Nephron progenitor cell (in vitro differentiated cells): ENCODE measurements at regions not wholly inside any gene's neighbourhood (a gene's known extent, or its start where the extent isn't known, plus 50 kb on each side); places are given as distances from the start of the nearest gene placed in this dataset.

ENCODE experiments used
- DNase-seq: peaks from one replicate; pipeline ENCODE4 v3.0.0; 2021
- H3K27ac Mint-ChIP-seq: 2 replicates; pipeline ENCODE4 v1.8.0; 2021; ENCODE audit warnings: mild to moderate bottlenecking, moderate library complexity, mixed read lengths
- H3K27me3 Mint-ChIP-seq: 2 replicates; pipeline ENCODE4 v1.8.0; 2021; ENCODE audit warnings: mild to moderate bottlenecking, low read depth, mixed read lengths; ENCODE audit not compliant: poor library complexity
- H3K36me3 Mint-ChIP-seq: 2 replicates; pipeline ENCODE4 v1.8.0; 2021; ENCODE audit warnings: low read depth, mixed read lengths
- H3K4me1 Mint-ChIP-seq: 2 replicates; pipeline ENCODE4 v1.8.0; 2021; ENCODE audit warnings: mixed read lengths
- H3K4me3 Mint-ChIP-seq: 2 replicates; pipeline ENCODE4 v1.8.0; 2021; ENCODE audit warnings: mild to moderate bottlenecking, moderate library complexity, mixed read lengths
- H3K9me3 Mint-ChIP-seq: 2 replicates; pipeline ENCODE4 v1.8.0; 2021; ENCODE audit warnings: mild to moderate bottlenecking, moderate library complexity, mixed read lengths
- CTCF ChIP-seq: fragments of 200-600 bp; sonication (generic); IDR thresholded peaks from 2 replicates; pipeline ENCODE4 v1.5.0; 2021; ENCODE audit warnings: antibody characterized with exemption

GRCh38 chr11:134637091-134638015, 225.3 kb upstream of the B3GAT1 start:
- Mint-ChIP-seq H3K9me3 (no peaks in the 10 kb centered on the region), H3K27ac (no peak overlapping the region)

GRCh38 chr11:134636071-134636470, 224.0 kb upstream of the B3GAT1 start:
- Mint-ChIP-seq H3K9me3 (no peaks in the 10 kb centered on the region), H3K4me1 (peaks cover 36% of the 10 kb centered on the region), H3K36me3 (no peaks in the 10 kb centered on the region), H3K27ac (no peak overlapping the region), H3K4me3 (peak overlapping the region; percentile 37), H3K27me3 (peaks cover 27% of the 10 kb centered on the region)
- peak; percentile 26 for DNase-seq
- no peak for TF ChIP-seq CTCF

More at GRCh38 chr11:134637091-134638015, 225.3 kb upstream of the B3GAT1 start:
- H3K4me3 Mint-ChIP-seq = no peak overlapping the region
- DNase-seq = no peak
- peaks cover 29% of the 10 kb centered on the region for H3K27me3 Mint-ChIP-seq
- peaks cover 36% of the 10 kb centered on the region for H3K4me1 Mint-ChIP-seq
- H3K36me3 Mint-ChIP-seq = no peaks in the 10 kb centered on the region
- no peak for TF ChIP-seq CTCF

GRCh38 chr11:134634897-134635831, 223.1 kb upstream of the B3GAT1 start:
- Mint-ChIP-seq H3K27me3 (peaks cover 30% of the 10 kb centered on the region), H3K36me3 (no peaks in the 10 kb centered on the region), H3K4me3 (no peak overlapping the region), H3K27ac (no peak overlapping the region), H3K9me3 (no peaks in the 10 kb centered on the region), H3K4me1 (peaks cover 36% of the 10 kb centered on the region)
- no peak for TF ChIP-seq CTCF
- DNase-seq = no peak

GRCh38 chr11:134633276-134633675, 221.2 kb upstream of the B3GAT1 start:
- no peak for DNase-seq
- H3K4me3 Mint-ChIP-seq = no peak overlapping the region
- no peak overlapping the region for H3K27ac Mint-ChIP-seq
- no peaks in the 10 kb centered on the region for H3K36me3 Mint-ChIP-seq
- H3K27me3 Mint-ChIP-seq = peaks cover 26% of the 10 kb centered on the region
- peaks cover 36% of the 10 kb centered on the region for H3K4me1 Mint-ChIP-seq
- no peak for TF ChIP-seq CTCF
- H3K9me3 Mint-ChIP-seq = no peaks in the 10 kb centered on the region

- DNase-seq = no peak
- no peak overlapping the region for H3K4me3 Mint-ChIP-seq
- H3K4me1 Mint-ChIP-seq = peaks cover 29% of the 10 kb centered on the region
- H3K27ac Mint-ChIP-seq = no peak overlapping the region
- TF ChIP-seq CTCF = no peak
- H3K9me3 Mint-ChIP-seq = no peaks in the 10 kb centered on the region
- H3K36me3 Mint-ChIP-seq = no peaks in the 10 kb centered on the region
- H3K27me3 Mint-ChIP-seq = peaks cover 30% of the 10 kb centered on the region
These were observed 220.5 kb upstream of the B3GAT1 start for GRCh38 chr11:134632347-134633119.
